ENCODE measurements at regions not wholly inside any gene's neighbourhood (a gene's known extent, or its start where the extent isn't known, plus 50 kb on each side); places are given as distances from the start of the nearest gene placed in this dataset.

- TF ChIP-seq CTCF (IDR thresholded peaks at IDR 0.05; ENCODE audit: low read length): no peak
- TF ChIP-seq EZH2 (IDR thresholded peaks at IDR 0.05; ENCODE audit: borderline replicate concordance, low read length): no peak
These were observed 232.5 kb downstream of the SOX4 start for GRCh38 chr6:21826023-21826422.

Measured in OCI-LY1 (cell line).